ENCODE measurements at regions not wholly inside any gene's neighbourhood (a gene's known extent, or its start where the extent isn't known, plus 50 kb on each side); places are given as distances from the start of the nearest gene placed in this dataset.

- DNase-seq (ENCODE audit: low spot score): no peak
Measured at GRCh38 chr5:118052503-118052902, 935.8 kb downstream of the DTWD2 start.

GRCh38 chr5:118044169-118044568 lies 944.2 kb downstream of the DTWD2 start:
- no peak for DNase-seq (ENCODE audit: low spot score)

GRCh38 chr5:118043531-118043930 lies 944.8 kb downstream of the DTWD2 start:
- no peak for DNase-seq (ENCODE audit: low spot score)

- peak; percentile 5 for DNase-seq (ENCODE audit: low spot score)
Measured at GRCh38 chr5:118042076-118042475, 946.3 kb downstream of the DTWD2 start.

GRCh38 chr5:118040496-118040895 lies 947.9 kb downstream of the DTWD2 start:
- DNase-seq (ENCODE audit: low spot score): no peak

- DNase-seq (ENCODE audit: low spot score): no peak
Measured at GRCh38 chr5:118033686-118034338, 954.5 kb downstream of the DTWD2 start.

- no peak for DNase-seq (ENCODE audit: low spot score)
Measured at GRCh38 chr5:118029807-118030206, 958.5 kb downstream of the DTWD2 start.

GRCh38 chr5:118022062-118022461 lies 966.3 kb downstream of the DTWD2 start:
- no peak for DNase-seq (ENCODE audit: low spot score)

- DNase-seq (ENCODE audit: low spot score): peak; percentile 58
Measured at GRCh38 chr5:118017536-118017935, 970.8 kb downstream of the DTWD2 start.

- DNase-seq (ENCODE audit: low spot score): no peak
Measured at GRCh38 chr5:118016396-118016795, 972.0 kb downstream of the DTWD2 start.

GRCh38 chr5:118015511-118015910 lies 972.8 kb downstream of the DTWD2 start:
- DNase-seq (ENCODE audit: low spot score): no peak

- no peak for DNase-seq (ENCODE audit: low spot score)
Measured at GRCh38 chr5:118009741-118010297, 978.5 kb downstream of the DTWD2 start.

- no peak for DNase-seq (ENCODE audit: low spot score)
Measured at GRCh38 chr5:118008779-118009178, 979.6 kb downstream of the DTWD2 start.

GRCh38 chr5:118007262-118007661 lies 981.1 kb downstream of the DTWD2 start:
- DNase-seq (ENCODE audit: low spot score): no peak

GRCh38 chr5:118006219-118006618 lies 982.1 kb downstream of the DTWD2 start:
- no peak for DNase-seq (ENCODE audit: low spot score)

- DNase-seq (ENCODE audit: low spot score): no peak
Measured at GRCh38 chr5:117999939-118000549, 988.3 kb downstream of the DTWD2 start.

- no peak for DNase-seq (ENCODE audit: low spot score)
Measured at GRCh38 chr5:117982691-117983090, 1005.7 kb downstream of the DTWD2 start.

GRCh38 chr5:117973785-117974184 lies 1014.6 kb downstream of the DTWD2 start:
- no peak for DNase-seq (ENCODE audit: low spot score)

- DNase-seq (ENCODE audit: low spot score): no peak
Measured at GRCh38 chr5:117955831-117956230, 1032.5 kb downstream of the DTWD2 start.

- DNase-seq (ENCODE audit: low spot score): no peak
Measured at GRCh38 chr5:117954331-117954730, 1034.0 kb downstream of the DTWD2 start.

GRCh38 chr5:117953272-117953671 lies 1035.1 kb downstream of the DTWD2 start:
- no peak for DNase-seq (ENCODE audit: low spot score)

GRCh38 chr5:117947836-117948235 lies 1040.5 kb downstream of the DTWD2 start:
- no peak for DNase-seq (ENCODE audit: low spot score)

- no peak for DNase-seq (ENCODE audit: low spot score)
Measured at GRCh38 chr5:117947121-117947520, 1041.2 kb downstream of the DTWD2 start.

GRCh38 chr5:117945258-117945657 lies 1043.1 kb downstream of the DTWD2 start:
- DNase-seq (ENCODE audit: low spot score): no peak
